GM12873 (cell line): ENCODE measurements at regions not wholly inside any gene's neighbourhood (a gene's known extent, or its start where the extent isn't known, plus 50 kb on each side); places are given as distances from the start of the nearest gene placed in this dataset.

Source experiments
- TF ChIP-seq, protein P1 (sequence below): IDR thresholded peaks from 2 replicates; pipeline ENCODE4 v1.5.1; 2012; ENCODE audit warnings: low read depth, mild to moderate bottlenecking, moderate library complexity, low read length, control low read depth; ENCODE audit not compliant: insufficient read depth; ENCODE audit errors: missing control alignments

- TF ChIP-seq, protein P1, sequence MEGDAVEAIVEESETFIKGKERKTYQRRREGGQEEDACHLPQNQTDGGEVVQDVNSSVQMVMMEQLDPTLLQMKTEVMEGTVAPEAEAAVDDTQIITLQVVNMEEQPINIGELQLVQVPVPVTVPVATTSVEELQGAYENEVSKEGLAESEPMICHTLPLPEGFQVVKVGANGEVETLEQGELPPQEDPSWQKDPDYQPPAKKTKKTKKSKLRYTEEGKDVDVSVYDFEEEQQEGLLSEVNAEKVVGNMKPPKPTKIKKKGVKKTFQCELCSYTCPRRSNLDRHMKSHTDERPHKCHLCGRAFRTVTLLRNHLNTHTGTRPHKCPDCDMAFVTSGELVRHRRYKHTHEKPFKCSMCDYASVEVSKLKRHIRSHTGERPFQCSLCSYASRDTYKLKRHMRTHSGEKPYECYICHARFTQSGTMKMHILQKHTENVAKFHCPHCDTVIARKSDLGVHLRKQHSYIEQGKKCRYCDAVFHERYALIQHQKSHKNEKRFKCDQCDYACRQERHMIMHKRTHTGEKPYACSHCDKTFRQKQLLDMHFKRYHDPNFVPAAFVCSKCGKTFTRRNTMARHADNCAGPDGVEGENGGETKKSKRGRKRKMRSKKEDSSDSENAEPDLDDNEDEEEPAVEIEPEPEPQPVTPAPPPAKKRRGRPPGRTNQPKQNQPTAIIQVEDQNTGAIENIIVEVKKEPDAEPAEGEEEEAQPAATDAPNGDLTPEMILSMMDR = no peak
These were observed 422.5 kb downstream of the TMEM135 start for GRCh38 chr11:87460279-87460678.

GRCh38 chr11:87459351-87459750, 421.6 kb downstream of the TMEM135 start:
- TF ChIP-seq, protein P1 = no peak

DNA sequence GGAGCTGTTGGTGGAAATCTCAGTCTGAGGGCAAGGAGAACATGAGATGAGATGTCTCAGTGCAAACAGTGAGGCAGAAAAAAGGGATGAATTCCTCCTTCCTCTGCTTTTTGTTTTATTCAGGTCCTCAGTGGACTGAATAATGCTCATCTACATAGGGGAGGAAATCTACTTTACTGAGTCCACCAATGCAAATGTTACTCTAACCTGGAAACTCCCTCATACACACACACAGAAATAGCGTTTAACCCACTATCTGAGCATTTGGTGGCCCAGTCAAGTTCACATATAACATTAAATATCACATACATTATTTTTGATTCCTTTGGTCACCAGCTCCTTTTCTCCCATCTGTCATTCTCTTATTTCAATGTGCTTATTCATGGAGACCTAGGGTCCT, 418.8 kb downstream of the TMEM135 start:
- TF ChIP-seq, protein P1 = no peak

- TF ChIP-seq, protein P1 = no peak
These were observed 417.4 kb downstream of the TMEM135 start for GRCh38 chr11:87455180-87455579.

DNA sequence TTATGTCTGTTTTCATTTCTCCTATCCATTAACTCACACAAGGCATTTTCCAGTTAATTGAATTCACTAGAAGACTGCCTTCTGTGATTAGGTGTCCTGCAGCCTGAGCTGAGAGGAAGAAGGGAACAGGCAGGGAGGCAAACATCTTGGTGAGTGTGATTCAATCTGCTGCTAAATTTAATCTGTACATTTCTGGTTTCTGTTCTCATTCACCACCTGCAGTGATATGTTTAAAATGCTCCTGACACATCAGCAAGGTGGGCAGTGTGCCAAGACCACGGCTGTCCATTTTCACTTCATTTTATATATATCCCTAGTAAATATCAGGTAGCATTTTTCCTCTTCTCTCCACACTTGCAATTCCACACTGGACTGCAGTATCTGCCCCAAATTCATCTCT, 416.5 kb downstream of the TMEM135 start:
- TF ChIP-seq, protein P1 = no peak

DNA sequence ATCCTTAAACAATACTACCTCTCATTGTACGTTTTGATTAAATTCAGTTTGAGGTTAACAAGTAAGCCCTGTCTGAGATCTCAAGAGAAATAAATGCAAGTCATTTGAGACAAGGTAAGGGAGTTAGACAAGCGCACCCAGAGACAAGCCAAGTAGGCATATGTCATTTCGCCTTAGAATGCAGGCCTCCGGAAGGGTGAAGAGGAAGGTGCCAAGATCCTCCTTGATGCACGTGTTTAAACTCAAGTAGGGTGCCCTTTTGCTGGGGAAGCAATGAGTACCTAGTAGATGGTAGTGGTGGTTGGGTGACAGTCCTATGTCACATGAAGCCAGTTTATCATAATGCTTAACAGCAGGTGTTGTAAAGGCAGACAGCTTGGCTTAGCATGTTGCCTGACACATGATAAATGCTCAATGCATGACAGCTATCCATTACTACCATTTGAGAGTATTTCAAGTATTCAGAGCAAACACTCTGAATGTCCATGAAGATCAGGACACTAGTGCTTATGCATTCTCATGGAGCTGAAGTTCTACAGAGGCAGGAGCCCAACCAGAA, 415.9 kb downstream of the TMEM135 start:
- TF ChIP-seq, protein P1 = no peak

- TF ChIP-seq, protein P1 = no peak
These were observed 413.7 kb downstream of the TMEM135 start for GRCh38 chr11:87451395-87451794.
